DOHH2 (cell line): ENCODE measurements at regions not wholly inside any gene's neighbourhood (a gene's known extent, or its start where the extent isn't known, plus 50 kb on each side); places are given as distances from the start of the nearest gene placed in this dataset.
"Not testable (repeated sequence)": the region's sequence is repeated elsewhere in the genome, so short reads cannot be mapped to it uniquely, and the experiment has no call there.

Source experiments
- H3F3A ChIP-seq: fragments of 200-600 bp; sonication (generic), shearing (Covaris generic); 2 replicates; pipeline ENCODE4 v1.6.0; 2016; ENCODE audit warnings: antibody characterized with exemption, mild to moderate bottlenecking; ENCODE audit not compliant: control insufficient read depth, insufficient read depth
- H3K27ac ChIP-seq: fragments of 200-600 bp; sonication (generic); 2 replicates; pipeline ENCODE4 v1.5.1; 2014; ENCODE audit warnings: low read depth, mild to moderate bottlenecking, low read length, moderate library complexity
- H3K27me3 ChIP-seq: fragments of 200-600 bp; sonication (generic); 2 replicates; pipeline ENCODE4 v1.6.1; 2014; ENCODE audit warnings: mild to moderate bottlenecking, low read length, mixed read lengths; ENCODE audit not compliant: control insufficient read depth
- H3K36me3 ChIP-seq: fragments of 200-600 bp; sonication (generic); 2 replicates; pipeline ENCODE4 v1.6.1; 2014; ENCODE audit warnings: mild to moderate bottlenecking, low read length, moderate library complexity, mixed read lengths; ENCODE audit not compliant: control insufficient read depth
- H3K4me1 ChIP-seq: fragments of 200-600 bp; sonication (generic); 2 replicates; pipeline ENCODE4 v1.6.1; 2014; ENCODE audit warnings: mild to moderate bottlenecking, low read length, mixed read lengths; ENCODE audit not compliant: control insufficient read depth
- H3K4me2 ChIP-seq: fragments of 200-600 bp; sonication (generic); 2 replicates; pipeline ENCODE4 v1.6.0; 2014; ENCODE audit warnings: mild to moderate bottlenecking, low read length, moderate library complexity
- H3K4me3 ChIP-seq: fragments of 200-600 bp; sonication (generic); 2 replicates; pipeline ENCODE4 v1.5.1; 2014; ENCODE audit warnings: mild to moderate bottlenecking, low read length, mixed read lengths
- H3K79me2 ChIP-seq: fragments of 200-600 bp; sonication (generic); 2 replicates; pipeline ENCODE4 v1.6.1; 2014; ENCODE audit warnings: mild to moderate bottlenecking, low read length, mixed read lengths; ENCODE audit not compliant: control insufficient read depth
- H3K9me2 ChIP-seq: fragments of 200-600 bp; sonication (generic); replicated peaks from 2 replicates; pipeline ENCODE4 v1.6.1; 2014; ENCODE audit warnings: mild to moderate bottlenecking, low read length, mixed read lengths; ENCODE audit not compliant: control insufficient read depth
- H3K9me3 ChIP-seq: fragments of 200-600 bp; sonication (generic); 2 replicates; pipeline ENCODE4 v1.6.1; 2014; ENCODE audit warnings: antibody characterized with exemption, low read length, mixed read lengths; ENCODE audit not compliant: control insufficient read depth, insufficient read depth
- H4K20me1 ChIP-seq: fragments of 200-600 bp; sonication (generic); 2 replicates; pipeline ENCODE4 v1.6.0; 2014; ENCODE audit warnings: low read depth, mild to moderate bottlenecking, antibody characterized with exemption, low read length, moderate library complexity; ENCODE audit not compliant: control insufficient read depth, insufficient read depth
- CTCF ChIP-seq: fragments of 200-600 bp; sonication (generic); IDR thresholded peaks from one replicate; pipeline ENCODE4 v1.5.1; 2014; ENCODE audit warnings: antibody characterized with exemption, mild to moderate bottlenecking, low read depth, low read length; ENCODE audit not compliant: poor library complexity, severe bottlenecking
- EZH2phosphoT487 ChIP-seq: fragments of 200-600 bp; sonication (generic); IDR thresholded peaks from 2 replicates; pipeline ENCODE4 v1.6.1; 2017; ENCODE audit warnings: borderline replicate concordance, mild to moderate bottlenecking, antibody characterized with exemption, low read length, moderate library complexity, mixed read lengths

- no peak overlapping the region for H3K4me2 ChIP-seq
- H3K27ac ChIP-seq = no peak overlapping the region
- no peaks in the 10 kb centered on the region for H3K27me3 ChIP-seq
- no peaks in the 10 kb centered on the region for H3K36me3 ChIP-seq
- no peaks in the 10 kb centered on the region for H3F3A ChIP-seq
- no peaks in the 10 kb centered on the region for H3K4me1 ChIP-seq
- no peaks in the 10 kb centered on the region for H4K20me1 ChIP-seq
- H3K4me3 ChIP-seq = no peak overlapping the region
- no peaks in the 10 kb centered on the region for H3K9me2 ChIP-seq
- no peak for TF ChIP-seq CTCF
- no peak for TF ChIP-seq EZH2phosphoT487
- no peaks in the 10 kb centered on the region for H3K79me2 ChIP-seq
- 0 out of 2 replicates have a peak, but pooled peaks cover 4% of the 10 kb centered on the region for H3K9me3 ChIP-seq
These were observed 398.3 kb upstream of the CHRM2 start for GRCh38 chr7:136470179-136470578.

- Histone ChIP-seq H3K27me3 (no peaks in the 10 kb centered on the region), H3K36me3 (no peaks in the 10 kb centered on the region), H4K20me1 (no peaks in the 10 kb centered on the region), H3K9me2 (no peaks in the 10 kb centered on the region), H3K4me1 (no peaks in the 10 kb centered on the region), H3K79me2 (no peaks in the 10 kb centered on the region), H3F3A (no peaks in the 10 kb centered on the region), H3K4me2 (no peak overlapping the region), H3K4me3 (no peak overlapping the region), H3K27ac (no peak overlapping the region), H3K9me3 (no peaks in the 10 kb centered on the region)
- TF ChIP-seq EZH2phosphoT487 (no peak), CTCF (no peak)
These were observed 415.5 kb upstream of the CHRM2 start for GRCh38 chr7:136452949-136453348.

- Histone ChIP-seq H3K4me1 (no peaks in the 10 kb centered on the region), H3K79me2 (no peaks in the 10 kb centered on the region), H4K20me1 (no peaks in the 10 kb centered on the region), H3K36me3 (no peaks in the 10 kb centered on the region), H3K9me2 (no peaks in the 10 kb centered on the region), H3F3A (no peaks in the 10 kb centered on the region), H3K4me2 (no peak overlapping the region), H3K9me3 (no peaks in the 10 kb centered on the region), H3K27me3 (no peaks in the 10 kb centered on the region), H3K27ac (no peak overlapping the region), H3K4me3 (no peak overlapping the region)
- TF ChIP-seq CTCF (no peak), EZH2phosphoT487 (no peak)
These were observed 421.7 kb upstream of the CHRM2 start for GRCh38 chr7:136446751-136447150.

GRCh38 chr7:136441835-136442234, 426.6 kb upstream of the CHRM2 start:
- no peak for TF ChIP-seq CTCF
- TF ChIP-seq EZH2phosphoT487 = no peak
- Histone ChIP-seq H3K27ac (no peak overlapping the region), H3K36me3 (no peaks in the 10 kb centered on the region), H3K9me3 (no peaks in the 10 kb centered on the region), H3F3A (no peaks in the 10 kb centered on the region), H3K79me2 (no peaks in the 10 kb centered on the region), H4K20me1 (no peaks in the 10 kb centered on the region), H3K4me1 (no peaks in the 10 kb centered on the region), H3K4me3 (no peak overlapping the region), H3K4me2 (no peak overlapping the region), H3K9me2 (no peaks in the 10 kb centered on the region), H3K27me3 (no peaks in the 10 kb centered on the region)

- not testable (repeated sequence) for H3F3A ChIP-seq, H3K27me3 ChIP-seq, H3K9me2 ChIP-seq, H3K9me3 ChIP-seq, H3K79me2 ChIP-seq, H4K20me1 ChIP-seq, H3K36me3 ChIP-seq, H3K4me1 ChIP-seq, H3K4me2 ChIP-seq, H3K4me3 ChIP-seq, H3K27ac ChIP-seq
These were observed 436.7 kb upstream of the CHRM2 start for GRCh38 chr7:136431736-136432135.
